H9 (cell line): ENCODE measurements at regions not wholly inside any gene's neighbourhood (a gene's known extent, or its start where the extent isn't known, plus 50 kb on each side); places are given as distances from the start of the nearest gene placed in this dataset.

ENCODE experiments used
- DNase-seq: peaks from one replicate; pipeline ENCODE4 v3.0.0-alpha.2; 2017
- H2AFZ ChIP-seq: one replicate; pipeline ENCODE4 v1.6.1; 2013; ENCODE audit warnings: mild to moderate bottlenecking, low read length, control low read depth, moderate library complexity
- H2AK5ac ChIP-seq: 2 replicates; pipeline ENCODE4 v1.6.1; 2013; ENCODE audit warnings: low read length, control low read depth, mixed read lengths; ENCODE audit not compliant: insufficient read length
- H2BK120ac ChIP-seq: one replicate; pipeline ENCODE4 v1.6.1; 2013; ENCODE audit warnings: low read depth, mild to moderate bottlenecking, low read length, control low read depth, inconsistent platforms; ENCODE audit not compliant: poor library complexity, severe bottlenecking
- H2BK12ac ChIP-seq: 2 replicates; pipeline ENCODE4 v1.6.1; 2013; ENCODE audit warnings: low read length, control low read depth, mixed read lengths, low read depth; ENCODE audit not compliant: insufficient read length
- H2BK15ac ChIP-seq: 2 replicates; pipeline ENCODE4 v1.6.1; 2013; ENCODE audit warnings: low read depth, low read length, control low read depth
- H2BK20ac ChIP-seq: one replicate; pipeline ENCODE4 v1.6.1; 2013; ENCODE audit warnings: low read depth, mild to moderate bottlenecking, low read length, control low read depth, inconsistent platforms; ENCODE audit not compliant: poor library complexity, severe bottlenecking
- H2BK5ac ChIP-seq: 2 replicates; pipeline ENCODE4 v1.6.1; 2013; ENCODE audit warnings: low read length, control low read depth, mixed read lengths; ENCODE audit not compliant: insufficient read length
- H3K14ac ChIP-seq: 2 replicates; pipeline ENCODE4 v1.6.1; 2013; ENCODE audit warnings: low read length, control low read depth; ENCODE audit not compliant: insufficient read depth
- H3K18ac ChIP-seq: 2 replicates; pipeline ENCODE4 v1.6.1; 2013; ENCODE audit warnings: low read depth, mild to moderate bottlenecking, mixed read lengths, low read length, control low read depth; ENCODE audit not compliant: insufficient read length
- H3K23ac ChIP-seq: 2 replicates; pipeline ENCODE4 v1.6.1; 2013; ENCODE audit warnings: low read length, control low read depth, mixed read lengths, low read depth; ENCODE audit not compliant: insufficient read length
- H3K23me2 ChIP-seq: 2 replicates; pipeline ENCODE4 v1.6.1; 2013; ENCODE audit warnings: low read depth, mild to moderate bottlenecking, mixed read lengths, low read length, control low read depth; ENCODE audit not compliant: insufficient read length, poor library complexity, severe bottlenecking
- H3K27ac ChIP-seq: 2 replicates; pipeline ENCODE4 v1.5.1; 2013; ENCODE audit warnings: low read length, control low read depth, mixed read lengths, low read depth; ENCODE audit not compliant: insufficient read length
- H3K27me3 ChIP-seq: 2 replicates; pipeline ENCODE4 v1.6.1; 2013; ENCODE audit warnings: low read length, control low read depth, inconsistent platforms; ENCODE audit not compliant: insufficient read depth
- H3K4ac ChIP-seq: 2 replicates; pipeline ENCODE4 v1.6.1; 2013; ENCODE audit warnings: low read depth, mild to moderate bottlenecking, control low read depth, inconsistent platforms, low read length, moderate library complexity
- H3K4me1 ChIP-seq: 2 replicates; pipeline ENCODE4 v1.6.1; 2013; ENCODE audit warnings: low read length, control low read depth, inconsistent platforms; ENCODE audit not compliant: insufficient read depth
- H3K4me2 ChIP-seq: 2 replicates; pipeline ENCODE4 v1.6.1; 2013; ENCODE audit warnings: low read length, control low read depth, mixed read lengths; ENCODE audit not compliant: insufficient read length, insufficient read depth
- H3K56ac ChIP-seq: 2 replicates; pipeline ENCODE4 v1.6.1; 2013; ENCODE audit warnings: low read depth, mild to moderate bottlenecking, mixed read lengths, low read length, control low read depth; ENCODE audit not compliant: insufficient read length
- H3K79me1 ChIP-seq: 2 replicates; pipeline ENCODE4 v1.6.1; 2013; ENCODE audit warnings: low read depth, mild to moderate bottlenecking, moderate library complexity, low read length, control low read depth, inconsistent platforms; ENCODE audit not compliant: insufficient read depth, poor library complexity, severe bottlenecking
- H3K79me2 ChIP-seq: 2 replicates; pipeline ENCODE4 v1.6.1; 2013; ENCODE audit warnings: low read length, control low read depth, inconsistent platforms; ENCODE audit not compliant: insufficient read depth
- H3K9ac ChIP-seq: 2 replicates; pipeline ENCODE4 v1.6.1; 2013; ENCODE audit warnings: low read length, control low read depth, mixed read lengths; ENCODE audit not compliant: insufficient read length; ENCODE audit errors: extremely low read depth
- H3K9me3 ChIP-seq: one replicate; pipeline ENCODE4 v1.6.1; 2013; ENCODE audit warnings: low read depth, low read length, inconsistent platforms; ENCODE audit not compliant: control insufficient read depth
- H3T11ph ChIP-seq: one replicate; pipeline ENCODE4 v1.6.1; 2013; ENCODE audit warnings: mild to moderate bottlenecking, low read length, control low read depth, inconsistent platforms
- H4K20me1 ChIP-seq: one replicate; pipeline ENCODE4 v1.6.1; 2013; ENCODE audit not compliant: control insufficient read depth, insufficient read length, insufficient read depth
- H4K5ac ChIP-seq: 2 replicates; pipeline ENCODE4 v1.6.1; 2013; ENCODE audit warnings: low read depth, mild to moderate bottlenecking, mixed read lengths, low read length, control low read depth; ENCODE audit not compliant: insufficient read length
- H4K8ac ChIP-seq: replicated peaks from 2 replicates; pipeline ENCODE4 v1.6.1; 2013; ENCODE audit warnings: low read length, control low read depth, mixed read lengths, low read depth; ENCODE audit not compliant: insufficient read length
- H4K91ac ChIP-seq: 2 replicates; pipeline ENCODE4 v1.6.1; 2013; ENCODE audit warnings: low read depth, mild to moderate bottlenecking, moderate library complexity, mixed read lengths, low read length, control low read depth; ENCODE audit not compliant: insufficient read length
- H3K27ac Mint-ChIP-seq, 3 experiments: 2 replicates in 2 of 3; 3 replicates in 1 of 3; pipeline ENCODE4 v1.8.0; 2020 to 2021; ENCODE audit warnings: mixed read lengths in 3 of 3, mild to moderate bottlenecking in 1 of 3, moderate library complexity in 1 of 3
- H3K27me3 Mint-ChIP-seq: 2 replicates; pipeline ENCODE4 v1.8.0; 2021; ENCODE audit warnings: low read depth, mild to moderate bottlenecking, moderate library complexity, mixed read lengths
- H3K36me3 Mint-ChIP-seq, 3 experiments: 2 replicates in 2 of 3; 3 replicates in 1 of 3; pipeline ENCODE4 v1.8.0; 2020 to 2021; ENCODE audit warnings: low read depth in 3 of 3, mixed read lengths in 3 of 3; ENCODE audit not compliant: insufficient read depth in 1 of 3
- H3K4me1 Mint-ChIP-seq, 2 experiments: 2 replicates each; pipeline ENCODE4 v1.8.0; 2020; ENCODE audit warnings: mixed read lengths in 2 of 2
- H3K4me3 Mint-ChIP-seq, 2 experiments: 2 replicates in 1 of 2; 3 replicates in 1 of 2; pipeline ENCODE4 v1.8.0; 2020 to 2021; ENCODE audit warnings: mild to moderate bottlenecking in 2 of 2, mixed read lengths in 2 of 2, moderate library complexity in 1 of 2
- H3K9me3 Mint-ChIP-seq, 2 experiments: 2 replicates in 1 of 2; 3 replicates in 1 of 2; pipeline ENCODE4 v1.8.0; 2020; ENCODE audit warnings: mild to moderate bottlenecking in 2 of 2, mixed read lengths in 2 of 2, moderate library complexity in 1 of 2
- WGBS: extraction: QIAGEN DNeasy Blood & Tissue Kit; methylation state at CpG from one replicate; pipeline ENCODE4 v1.1.7; 2013; ENCODE audit warnings: missing lambda C conversion rate, low lambda C conversion rate, mixed read lengths; ENCODE audit not compliant: insufficient read length; ENCODE audit errors: extremely low coverage; 5-methylcytosine and 5-hydroxymethylcytosine counted together
- TF ChIP-seq, protein P1 (sequence below): fragments of 200-600 bp; sonication (generic); conservative IDR thresholded peaks from 3 replicates; pipeline ENCODE4 v1.8.0; 2021; ENCODE audit warnings: antibody characterized with exemption, mild to moderate bottlenecking

DNA sequence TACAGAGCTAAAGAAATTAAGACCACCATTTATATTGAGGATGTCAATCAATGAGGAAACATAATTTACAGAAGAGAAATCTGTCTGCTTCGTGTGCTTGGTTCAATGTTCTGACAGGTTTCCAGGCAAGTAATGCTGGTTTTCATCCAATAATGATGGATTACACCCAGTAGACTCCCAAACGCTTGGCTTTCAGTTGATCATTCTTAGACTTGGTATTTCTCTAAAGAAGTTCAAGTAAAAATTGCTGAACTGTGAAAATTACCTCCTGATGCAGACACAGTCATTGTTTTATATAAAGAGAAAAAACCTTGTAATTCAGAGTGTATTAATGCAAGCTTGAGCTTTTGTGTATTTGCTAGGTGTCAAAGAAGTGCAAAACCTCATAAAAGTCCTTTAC is 85.0 kb downstream of the VCX3A start:
- H4K91ac ChIP-seq: no peak overlapping the region
- H3K9me3 ChIP-seq: no peaks in the 10 kb centered on the region
- H3K27me3 ChIP-seq: no peaks in the 10 kb centered on the region
- WGBS: no CpG with 5 or more reads among the region's 2 CpGs
- H3K4me2 ChIP-seq: no peak overlapping the region
- H3K18ac ChIP-seq: no peak overlapping the region
- no peaks in the 10 kb centered on the region for H3K27me3 Mint-ChIP-seq
- H3K4me1 ChIP-seq: peaks cover 2% of the 10 kb centered on the region; the same call in 1 of the 2 replicates
- H3K4me3 Mint-ChIP-seq: no peak overlapping the region
- no peaks in the 10 kb centered on the region for H3K79me1 ChIP-seq
- no peak overlapping the region for H2AFZ ChIP-seq
- peaks cover 0 to 6% (median 0%) of the 10 kb centered on the region in 3 experiments; a peak in 4 of 7 replicates for H3K36me3 Mint-ChIP-seq
- no peak overlapping the region for H2BK15ac ChIP-seq
- H2BK12ac ChIP-seq: no peak overlapping the region
- no peak overlapping the region for H3K9ac ChIP-seq
- no peak for DNase-seq
- TF ChIP-seq, protein P1, sequence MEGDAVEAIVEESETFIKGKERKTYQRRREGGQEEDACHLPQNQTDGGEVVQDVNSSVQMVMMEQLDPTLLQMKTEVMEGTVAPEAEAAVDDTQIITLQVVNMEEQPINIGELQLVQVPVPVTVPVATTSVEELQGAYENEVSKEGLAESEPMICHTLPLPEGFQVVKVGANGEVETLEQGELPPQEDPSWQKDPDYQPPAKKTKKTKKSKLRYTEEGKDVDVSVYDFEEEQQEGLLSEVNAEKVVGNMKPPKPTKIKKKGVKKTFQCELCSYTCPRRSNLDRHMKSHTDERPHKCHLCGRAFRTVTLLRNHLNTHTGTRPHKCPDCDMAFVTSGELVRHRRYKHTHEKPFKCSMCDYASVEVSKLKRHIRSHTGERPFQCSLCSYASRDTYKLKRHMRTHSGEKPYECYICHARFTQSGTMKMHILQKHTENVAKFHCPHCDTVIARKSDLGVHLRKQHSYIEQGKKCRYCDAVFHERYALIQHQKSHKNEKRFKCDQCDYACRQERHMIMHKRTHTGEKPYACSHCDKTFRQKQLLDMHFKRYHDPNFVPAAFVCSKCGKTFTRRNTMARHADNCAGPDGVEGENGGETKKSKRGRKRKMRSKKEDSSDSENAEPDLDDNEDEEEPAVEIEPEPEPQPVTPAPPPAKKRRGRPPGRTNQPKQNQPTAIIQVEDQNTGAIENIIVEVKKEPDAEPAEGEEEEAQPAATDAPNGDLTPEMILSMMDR: no peak
- H4K5ac ChIP-seq: no peak overlapping the region
- no peak overlapping the region for H3K27ac ChIP-seq
- no peak overlapping the region for H3K23ac ChIP-seq
- no peak overlapping the region for H3K27ac Mint-ChIP-seq
- no peaks in the 10 kb centered on the region for H3K79me2 ChIP-seq
- no peak overlapping the region for H2BK5ac ChIP-seq
- H2BK20ac ChIP-seq: no peak overlapping the region
- no peak overlapping the region for H2BK120ac ChIP-seq
- no peak overlapping the region for H2AK5ac ChIP-seq
- peaks cover 7 to 19% of the 10 kb centered on the region in 2 experiments for H3K4me1 Mint-ChIP-seq
- H3K14ac ChIP-seq: no peak overlapping the region
- no peaks in the 10 kb centered on the region for H4K20me1 ChIP-seq
- no peak overlapping the region for H3K56ac ChIP-seq
- no peak overlapping the region for H4K8ac ChIP-seq
- H3K4ac ChIP-seq: no peak overlapping the region
- no peaks in the 10 kb centered on the region for H3K23me2 ChIP-seq
- no peak overlapping the region for H3T11ph ChIP-seq
- peaks cover 0 to 6% of the 10 kb centered on the region in 2 experiments; a peak in 1 of 5 replicates for H3K9me3 Mint-ChIP-seq
